GM12878 (cell line): ENCODE measurements at regions not wholly inside any gene's neighbourhood (a gene's known extent, or its start where the extent isn't known, plus 50 kb on each side); places are given as distances from the start of the nearest gene placed in this dataset.

Experiments used
- ATAC-seq: fragments of 200-7000 bp; cut with Tn5 transposase; 3 replicates; pipeline ENCODE4 v1.9.1; 2020; ENCODE audit warnings: mild to moderate bottlenecking, moderate library complexity
- BruUV-seq: library from RNA; stranded (reverse); fragments of 400-500 nt; replicated peaks from 2 replicates; lab custom pipeline; 2021; lab: Mats Ljungman, UMichigan
- CTCF ChIA-PET: fragments of 300-600 bp; sonication (Branson Sonifier 250); formaldehyde crosslinking; extraction: SDS; loops from one replicate; lab custom pipeline; 2021; ENCODE audit warnings: inconsistent platforms; lab: Yijun Ruan, JAX
- POLR2A ChIA-PET: fragments of 350-600 bp; formaldehyde crosslinking; extraction: SDS; loops from one replicate; lab custom pipeline; 2021; ENCODE audit warnings: inconsistent platforms; lab: Charles Lee
- RAD21 ChIA-PET: fragments of 300-600 bp; sonication (Branson Sonifier 250); formaldehyde crosslinking; loops from one replicate; lab custom pipeline; 2023; ENCODE audit warnings: antibody characterized with exemption; ENCODE audit not compliant: unreplicated experiment; lab: Charles Lee
- SMC1A ChIA-PET: fragments of 300-600 bp; sonication (Branson Sonifier 250); formaldehyde crosslinking; loops from one replicate; lab custom pipeline; 2023; ENCODE audit not compliant: unreplicated experiment, uncharacterized antibody; lab: Charles Lee
- DNase-seq: peaks from one replicate; pipeline ENCODE4 v3.0.0-alpha.2; 2011; ENCODE audit warnings: low read depth, low spot score
- FAIRE-seq: peaks from 3 replicates; lab custom pipeline; 2011; peaks lifted over from hg19 to GRCh38; lab: Jason Lieb, UNC
- H2AFZ ChIP-seq: 2 replicates; pipeline ENCODE4 v1.6.0; 2011; ENCODE audit warnings: low read depth, low read length, control low read depth; ENCODE audit not compliant: control insufficient read depth
- H3K27ac ChIP-seq: 2 replicates; pipeline ENCODE4 v1.5.1; 2011; ENCODE audit warnings: control low read depth; ENCODE audit not compliant: control insufficient read depth, insufficient read depth
- H3K27me3 ChIP-seq, 2 experiments: replicated peaks in 1 of 2; 2 replicates each; pipeline versions ENCODE4 v1.6.0 to v1.6.1; 2011; ENCODE audit warnings: low read length in 1 of 2; ENCODE audit not compliant: control insufficient read depth in 2 of 2, insufficient read depth in 2 of 2
- H3K36me3 ChIP-seq, 2 experiments: 2 replicates each; pipeline ENCODE4 v1.5.1; 2011; ENCODE audit warnings: low read length in 1 of 2; ENCODE audit not compliant: control insufficient read depth in 2 of 2, insufficient read depth in 2 of 2
- H3K4me1 ChIP-seq: 2 replicates; pipeline ENCODE4 v1.6.1; 2011; ENCODE audit warnings: mild to moderate bottlenecking, low read length, moderate library complexity, mixed read lengths; ENCODE audit not compliant: control insufficient read depth, insufficient read depth
- H3K4me2 ChIP-seq: 2 replicates; pipeline ENCODE4 v1.6.0; 2011; ENCODE audit warnings: control low read depth; ENCODE audit not compliant: control insufficient read depth, insufficient read depth
- H3K4me3 ChIP-seq: fragments of 200-600 bp; sonication (generic); 2 replicates; pipeline ENCODE4 v1.5.1; 2016
- H3K79me2 ChIP-seq: 2 replicates; pipeline ENCODE4 v1.6.0; 2011; ENCODE audit warnings: low read length; ENCODE audit not compliant: control insufficient read depth, insufficient read depth
- H3K9ac ChIP-seq: 2 replicates; pipeline ENCODE4 v1.8.0; 2011; ENCODE audit warnings: low read length, control low read depth, mixed read lengths; ENCODE audit not compliant: control insufficient read depth, insufficient read depth
- H3K9me3 ChIP-seq: replicated peaks from 3 replicates; pipeline ENCODE4 v1.5.1; 2011; ENCODE audit warnings: mild to moderate bottlenecking, low read length; ENCODE audit not compliant: control insufficient read depth, insufficient read depth
- H4K20me1 ChIP-seq: 2 replicates; pipeline ENCODE4 v1.6.0; 2011; ENCODE audit not compliant: control insufficient read depth, insufficient read depth
- ATF7 ChIP-seq: fragments of 450-650 bp; IDR thresholded peaks from 2 replicates; pipeline ENCODE4 v1.6.1; 2016; ENCODE audit warnings: low read depth, mild to moderate bottlenecking
- BACH1 ChIP-seq: fragments of 450-650 bp; IDR thresholded peaks from 2 replicates; pipeline ENCODE4 v1.6.1; 2017; ENCODE audit warnings: mild to moderate bottlenecking, borderline replicate concordance
- CHD2 ChIP-seq: IDR thresholded peaks from 2 replicates; pipeline ENCODE4 v1.6.1; 2011; ENCODE audit warnings: low read depth, low read length, improper control_type of control experiment, borderline replicate concordance
- FOXK2 ChIP-seq: fragments of 450-650 bp; IDR thresholded peaks from 2 replicates; pipeline ENCODE4 v1.6.1; 2017; ENCODE audit warnings: mild to moderate bottlenecking, moderate library complexity
- MYB ChIP-seq: fragments of 150-350 bp; IDR thresholded peaks from 2 replicates; pipeline ENCODE4 v1.6.1; 2014; ENCODE audit warnings: mild to moderate bottlenecking, low read depth, low read length, borderline replicate concordance
- NFIC ChIP-seq: IDR thresholded peaks from 2 replicates; pipeline ENCODE4 v1.6.1; 2012; ENCODE audit warnings: low read depth, mild to moderate bottlenecking, inconsistent platforms, low read length, moderate library complexity
- POLR2AphosphoS2 ChIP-seq: IDR thresholded peaks from 2 replicates; pipeline ENCODE4 v1.6.1; 2011; ENCODE audit warnings: low read depth, mild to moderate bottlenecking, low read length, improper control_type of control experiment, moderate library complexity
- POLR2AphosphoS5 ChIP-seq: IDR thresholded peaks from 2 replicates; pipeline ENCODE4 v1.6.1; 2011; ENCODE audit warnings: mild to moderate bottlenecking, low read length, inconsistent platforms
- SIN3A ChIP-seq: IDR thresholded peaks from 2 replicates; pipeline ENCODE4 v1.6.1; 2012; ENCODE audit warnings: low read depth, low read length, improper control_type of control experiment
- SIX5 ChIP-seq: IDR thresholded peaks from 2 replicates; pipeline ENCODE4 v1.6.1; 2011; ENCODE audit warnings: mild to moderate bottlenecking, low read depth, low read length, moderate library complexity; ENCODE audit not compliant: severe bottlenecking
- SREBF1 ChIP-seq: IDR thresholded peaks from 2 replicates; pipeline ENCODE4 v1.6.1; 2012; ENCODE audit warnings: mild to moderate bottlenecking, low read length
- STAT1 ChIP-seq: fragments of 450-650 bp; conservative IDR thresholded peaks from 2 replicates; pipeline ENCODE4 v1.6.1; 2014; ENCODE audit warnings: antibody characterized with exemption, mild to moderate bottlenecking
- YY1 ChIP-seq: IDR thresholded peaks from 2 replicates; pipeline ENCODE4 v1.6.1; 2011; ENCODE audit warnings: low read depth, mild to moderate bottlenecking, low read length
- ZBTB11 ChIP-seq: fragments of 450-650 bp; formaldehyde crosslinking; IDR thresholded peaks from 2 replicates; pipeline ENCODE4 v1.5.0; 2022; ENCODE audit warnings: mild to moderate bottlenecking, missing genetic modification characterization
- ZBTB40 ChIP-seq: fragments of 450-650 bp; IDR thresholded peaks from 2 replicates; pipeline ENCODE4 v1.6.1; 2016; ENCODE audit warnings: mild to moderate bottlenecking, moderate library complexity, borderline replicate concordance
- ZNF217 ChIP-seq: fragments of 450-650 bp; IDR thresholded peaks from 2 replicates; pipeline ENCODE4 v1.6.1; 2017; ENCODE audit warnings: antibody characterized with exemption, mild to moderate bottlenecking
- WGBS: methylation state at CpG from one replicate; pipeline ENCODE4 v1.1.6; 2016; ENCODE audit warnings: low lambda C conversion rate; ENCODE audit not compliant: insufficient replicate concordance, insufficient coverage; ENCODE audit errors: missing lambda C conversion rate; 5-methylcytosine and 5-hydroxymethylcytosine counted together
- in situ Hi-C: fragments of 300-500 bp; cut with MboI; formaldehyde crosslinking; loops from 9 replicates; pipeline ENCODE4 v1.14.3; 2018; ENCODE audit warnings: mixed read lengths
- intact Hi-C: fragments of 100-400 bp; cut with micrococcal nuclease; formaldehyde crosslinking; loops from one replicate; pipeline ENCODE4 v1.14.2; 2022; ENCODE audit not compliant: unreplicated experiment

- TF ChIP-seq MYB (no peak), FOXK2 (no peak), ZNF217 (no peak), SIN3A (no peak), POLR2AphosphoS2 (no peak), POLR2AphosphoS5 (no peak)
These were observed 518.9 kb upstream of the RAB6C start (continued) for GRCh38 chr2:129460299-129461198.

GRCh38 chr2:129462349-129462748 is 517.1 kb upstream of the RAB6C start:
- intact Hi-C loops = no loop called here
- in situ Hi-C loops = no loop called here
- Histone ChIP-seq H3K27me3 (no peaks in the 10 kb centered on the region), H3K27ac (no peak overlapping the region), H4K20me1 (no peaks in the 10 kb centered on the region), H3K79me2 (no peaks in the 10 kb centered on the region), H2AFZ (no peak overlapping the region), H3K9me3 (no peaks in the 10 kb centered on the region; the same call in 2 of the 3 replicates), H3K4me3 (no peak overlapping the region), H3K36me3 (no peaks in the 10 kb centered on the region), H3K9ac (no peak overlapping the region), H3K4me1 (no peaks in the 10 kb centered on the region; the same call in 1 of the 2 replicates), H3K4me2 (no peak overlapping the region)
- RAD21 ChIA-PET = no interaction called here
- 0% methylated on average over 3 of the region's 3 CpGs for WGBS
- no TSS peak for BruUV-seq
- DNase-seq (no peak), ATAC-seq (no peak), FAIRE-seq (no peak)
- SMC1A ChIA-PET = no interaction called here
- POLR2A ChIA-PET = no interaction called here
- CTCF ChIA-PET = no interaction called here
- no peak for TF ChIP-seq BACH1
- TF ChIP-seq ZBTB40 = no peak
- TF ChIP-seq SIX5 = no peak
- TF ChIP-seq ZBTB11 (CRISPR knock-in tag) = no peak
- TF ChIP-seq YY1 = no peak
- TF ChIP-seq STAT1 = no peak
- no peak for TF ChIP-seq ATF7
- TF ChIP-seq SREBF1 = no peak
- no peak for TF ChIP-seq NFIC
- no peak for TF ChIP-seq CHD2
